ENCODE measurements at regions not wholly inside any gene's neighbourhood (a gene's known extent, or its start where the extent isn't known, plus 50 kb on each side); places are given as distances from the start of the nearest gene placed in this dataset.

- no peaks in the 10 kb centered on the region for H3K36me3 Mint-ChIP-seq (ENCODE audit: insufficient read depth, unreplicated experiment)
- H3K27me3 Mint-ChIP-seq (ENCODE audit: insufficient read depth, unreplicated experiment): peaks cover 27% of the 10 kb centered on the region
- ChIA-PET POLR2A (no interaction called here), CTCF (interaction anchor here (0.7 kb wide), 2 partner anchors 10 to 72 kb away, joined by 3 to 4 read pairs; no protein-coding TSS in a partner anchor)
- H3K9me3 Mint-ChIP-seq (ENCODE audit: unreplicated experiment): peaks cover 7% of the 10 kb centered on the region
- TF ChIP-seq CTCF (IDR thresholded peaks at IDR 0.05; ENCODE audit: unreplicated experiment): no peak
- H3K27ac Mint-ChIP-seq (ENCODE audit: low read depth, unreplicated experiment): no peak overlapping the region
- intact Hi-C loops (cut with micrococcal nuclease): no loop called here
- BruUV-seq (replicated peaks): no TSS peak
- no peak overlapping the region for H3K4me3 Mint-ChIP-seq (ENCODE audit: unreplicated experiment)
- no peaks in the 10 kb centered on the region for H3K4me1 Mint-ChIP-seq (ENCODE audit: insufficient read depth, unreplicated experiment)
- no peak for DNase-seq (ENCODE audit: unreplicated experiment)
These were observed 197.5 kb downstream of the OTOR start for GRCh38 chr20:16945619-16946018.

- TF ChIP-seq CTCF (IDR thresholded peaks at IDR 0.05; ENCODE audit: unreplicated experiment): no peak
- DNase-seq (ENCODE audit: unreplicated experiment): no peak
- Mint-ChIP-seq H3K27ac (ENCODE audit: low read depth, unreplicated experiment) (no peak overlapping the region), H3K27me3 (ENCODE audit: insufficient read depth, unreplicated experiment) (peaks cover 22% of the 10 kb centered on the region), H3K9me3 (ENCODE audit: unreplicated experiment) (peaks cover 8% of the 10 kb centered on the region), H3K36me3 (ENCODE audit: insufficient read depth, unreplicated experiment) (no peaks in the 10 kb centered on the region), H3K4me3 (ENCODE audit: unreplicated experiment) (no peak overlapping the region), H3K4me1 (ENCODE audit: insufficient read depth, unreplicated experiment) (no peaks in the 10 kb centered on the region)
- intact Hi-C loops (cut with micrococcal nuclease): no loop called here
- ChIA-PET POLR2A (no interaction called here), CTCF (interaction anchor here (0.7 kb wide), 2 partner anchors 10 to 73 kb away, joined by 3 to 4 read pairs; no protein-coding TSS in a partner anchor)
- BruUV-seq (replicated peaks): no TSS peak
These were observed 197.9 kb downstream of the OTOR start for GRCh38 chr20:16946097-16946496.

GRCh38 chr20:16947479-16947878 is 199.3 kb downstream of the OTOR start:
- no peaks in the 10 kb centered on the region for H3K4me1 Mint-ChIP-seq (ENCODE audit: insufficient read depth, unreplicated experiment)
- no peak for TF ChIP-seq CTCF (IDR thresholded peaks at IDR 0.05; ENCODE audit: unreplicated experiment)
- no peak for DNase-seq (ENCODE audit: unreplicated experiment)
- BruUV-seq (replicated peaks): no TSS peak
- CTCF ChIA-PET: interaction anchor here (0.7 to 1.1 kb wide), 3 partner anchors 16 to 1617 kb away, joined by 3 to 4 read pairs (median 4); no protein-coding TSS in a partner anchor
- no peak overlapping the region for H3K27ac Mint-ChIP-seq (ENCODE audit: low read depth, unreplicated experiment)
- H3K36me3 Mint-ChIP-seq (ENCODE audit: insufficient read depth, unreplicated experiment): no peaks in the 10 kb centered on the region
- H3K27me3 Mint-ChIP-seq (ENCODE audit: insufficient read depth, unreplicated experiment): peaks cover 20% of the 10 kb centered on the region
- POLR2A ChIA-PET: no interaction called here
- peaks cover 8% of the 10 kb centered on the region for H3K9me3 Mint-ChIP-seq (ENCODE audit: unreplicated experiment)
- H3K4me3 Mint-ChIP-seq (ENCODE audit: unreplicated experiment): no peak overlapping the region
- intact Hi-C loops (cut with micrococcal nuclease): no loop called here

- no peak for DNase-seq (ENCODE audit: unreplicated experiment)
- peaks cover 8% of the 10 kb centered on the region for H3K9me3 Mint-ChIP-seq (ENCODE audit: unreplicated experiment)
- peaks cover 10% of the 10 kb centered on the region for H3K27me3 Mint-ChIP-seq (ENCODE audit: insufficient read depth, unreplicated experiment)
- H3K4me3 Mint-ChIP-seq (ENCODE audit: unreplicated experiment): no peak overlapping the region
- no peaks in the 10 kb centered on the region for H3K36me3 Mint-ChIP-seq (ENCODE audit: insufficient read depth, unreplicated experiment)
- no peak for TF ChIP-seq CTCF (IDR thresholded peaks at IDR 0.05; ENCODE audit: unreplicated experiment)
- ChIA-PET POLR2A (no interaction called here), CTCF (no interaction called here)
- H3K4me1 Mint-ChIP-seq (ENCODE audit: insufficient read depth, unreplicated experiment): no peaks in the 10 kb centered on the region
- no TSS peak for BruUV-seq (replicated peaks)
- intact Hi-C loops (cut with micrococcal nuclease): no loop called here
- H3K27ac Mint-ChIP-seq (ENCODE audit: low read depth, unreplicated experiment): no peak overlapping the region
These were observed 203.7 kb downstream of the OTOR start for GRCh38 chr20:16951876-16952275.
